ENCODE measurements at regions not wholly inside any gene's neighbourhood (a gene's known extent, or its start where the extent isn't known, plus 50 kb on each side); places are given as distances from the start of the nearest gene placed in this dataset.

DNA sequence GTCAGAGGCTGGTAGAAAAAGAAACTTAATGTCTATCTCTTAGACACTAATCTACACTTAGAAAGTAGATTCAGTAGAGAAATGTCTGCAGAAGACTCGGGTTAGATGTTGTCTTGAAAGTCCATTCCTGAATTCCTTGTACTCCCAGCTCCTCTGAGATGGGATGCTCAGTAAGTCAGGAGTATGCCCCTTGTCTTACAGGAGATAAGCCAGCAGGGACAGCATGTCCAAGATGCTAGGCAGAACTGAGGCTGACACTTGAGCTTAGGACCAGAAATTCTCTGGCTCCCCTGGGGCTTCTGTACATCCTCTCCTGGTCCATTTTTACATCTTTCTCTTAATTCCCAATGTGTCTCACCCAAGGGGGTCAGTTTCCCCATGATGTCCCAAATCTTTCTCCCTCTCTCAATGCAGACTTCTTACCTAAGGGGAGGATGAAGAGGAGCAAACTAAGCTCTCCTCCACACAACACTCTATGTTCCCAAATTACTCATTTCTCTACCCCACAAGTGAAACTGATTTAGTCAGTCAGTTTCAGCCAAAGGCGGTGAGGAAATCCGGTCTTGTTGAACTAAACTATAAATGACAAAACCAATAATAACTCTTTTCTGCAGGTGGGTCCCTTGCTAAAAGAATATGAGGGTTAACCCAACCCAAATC lies 558.2 kb upstream of the DIPK2B start:
- Mint-ChIP-seq H3K27ac (peak overlapping the region; percentile 92), H3K4me1 (peaks cover 38% of the 10 kb centered on the region), H3K36me3 (ENCODE audit: low read depth) (no peaks in the 10 kb centered on the region), H3K4me3 (no peak overlapping the region), H3K9me3 (no peaks in the 10 kb centered on the region), H3K27me3 (no peaks in the 10 kb centered on the region)
- ATAC-seq (replicated peaks): peak; percentile 59

DNA sequence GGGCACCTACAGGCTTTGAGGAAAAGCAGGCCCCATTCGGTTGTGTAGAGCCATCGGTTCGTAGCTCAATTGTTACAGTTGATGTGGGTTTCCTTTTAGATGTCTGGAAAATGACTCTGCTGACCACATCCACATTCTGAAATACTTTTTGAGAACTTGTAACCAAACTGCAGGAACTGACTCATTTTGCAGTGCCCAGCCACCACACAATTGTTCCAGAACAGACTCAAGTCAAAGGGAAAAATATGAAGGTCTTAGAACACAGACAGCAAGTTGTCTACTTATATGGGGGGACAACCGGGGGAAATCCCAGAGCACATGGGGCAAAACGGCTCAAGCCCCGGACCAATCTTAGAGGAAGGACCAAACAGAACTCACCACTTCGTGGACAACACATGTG lies 557.6 kb upstream of the DIPK2B start:
- H3K27me3 Mint-ChIP-seq: no peaks in the 10 kb centered on the region

DNA sequence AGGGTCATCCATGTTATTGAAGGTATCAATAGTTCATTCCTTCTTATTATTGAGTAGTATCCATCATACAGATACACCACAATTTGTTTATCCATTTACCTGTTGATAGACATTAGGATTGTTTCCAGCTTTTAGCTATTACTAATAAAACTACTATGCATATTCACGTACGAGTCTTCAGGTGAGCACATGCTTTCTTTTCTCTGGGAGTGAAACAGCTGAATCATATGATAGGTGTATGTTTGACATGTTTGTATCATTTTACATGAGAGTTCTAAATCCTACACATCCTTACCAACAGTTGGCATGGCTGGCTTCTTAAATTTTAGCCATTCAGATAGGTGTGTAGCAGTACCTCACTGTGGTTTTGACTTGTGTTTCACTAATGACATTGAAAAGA lies 556.6 kb upstream of the DIPK2B start:
- Mint-ChIP-seq H3K27me3 (no peaks in the 10 kb centered on the region), H3K9me3 (no peaks in the 10 kb centered on the region), H3K36me3 (ENCODE audit: low read depth) (no peaks in the 10 kb centered on the region), H3K4me1 (peaks cover 38% of the 10 kb centered on the region), H3K27ac (peak overlapping the region; percentile 92), H3K4me3 (no peak overlapping the region)
- no peak for ATAC-seq (replicated peaks)

More for the DNA sequence above, 557.6 kb upstream of the DIPK2B start:
- peak; percentile 58 for ATAC-seq (replicated peaks)
- Mint-ChIP-seq H3K4me1 (peaks cover 38% of the 10 kb centered on the region), H3K36me3 (ENCODE audit: low read depth) (no peaks in the 10 kb centered on the region), H3K27ac (peak overlapping the region; percentile 92), H3K9me3 (no peaks in the 10 kb centered on the region), H3K4me3 (no peak overlapping the region)

GRCh38 chrX:45756557-45756956 lies 555.9 kb upstream of the DIPK2B start:
- H3K27ac Mint-ChIP-seq: peak overlapping the region; percentile 92
- no peak for ATAC-seq (replicated peaks)
- no peaks in the 10 kb centered on the region for H3K9me3 Mint-ChIP-seq
- H3K36me3 Mint-ChIP-seq (ENCODE audit: low read depth): no peaks in the 10 kb centered on the region
- no peaks in the 10 kb centered on the region for H3K27me3 Mint-ChIP-seq
- peaks cover 36% of the 10 kb centered on the region for H3K4me1 Mint-ChIP-seq
- no peak overlapping the region for H3K4me3 Mint-ChIP-seq

- ATAC-seq (replicated peaks): no peak
- Mint-ChIP-seq H3K4me3 (no peak overlapping the region), H3K36me3 (ENCODE audit: low read depth) (no peaks in the 10 kb centered on the region), H3K9me3 (no peaks in the 10 kb centered on the region), H3K4me1 (peaks cover 34% of the 10 kb centered on the region), H3K27me3 (no peaks in the 10 kb centered on the region), H3K27ac (peak overlapping the region; percentile 89)
These were observed 555.0 kb upstream of the DIPK2B start for GRCh38 chrX:45755703-45756102.

GRCh38 chrX:45751156-45751555 lies 550.5 kb upstream of the DIPK2B start:
- Mint-ChIP-seq H3K36me3 (ENCODE audit: low read depth) (peaks cover 26% of the 10 kb centered on the region), H3K4me1 (peaks cover 18% of the 10 kb centered on the region), H3K27ac (no peak overlapping the region), H3K4me3 (no peak overlapping the region), H3K27me3 (no peaks in the 10 kb centered on the region), H3K9me3 (no peaks in the 10 kb centered on the region)
- ATAC-seq (replicated peaks): no peak

- H3K27ac Mint-ChIP-seq: peak overlapping the region; percentile 42
- ATAC-seq (replicated peaks): no peak
- peaks cover 14% of the 10 kb centered on the region for H3K4me1 Mint-ChIP-seq
- H3K36me3 Mint-ChIP-seq (ENCODE audit: low read depth): peaks cover 31% of the 10 kb centered on the region
- no peaks in the 10 kb centered on the region for H3K9me3 Mint-ChIP-seq
- H3K4me3 Mint-ChIP-seq: no peak overlapping the region
- H3K27me3 Mint-ChIP-seq: no peaks in the 10 kb centered on the region
These were observed 550.0 kb upstream of the DIPK2B start for GRCh38 chrX:45750639-45751038.

DNA sequence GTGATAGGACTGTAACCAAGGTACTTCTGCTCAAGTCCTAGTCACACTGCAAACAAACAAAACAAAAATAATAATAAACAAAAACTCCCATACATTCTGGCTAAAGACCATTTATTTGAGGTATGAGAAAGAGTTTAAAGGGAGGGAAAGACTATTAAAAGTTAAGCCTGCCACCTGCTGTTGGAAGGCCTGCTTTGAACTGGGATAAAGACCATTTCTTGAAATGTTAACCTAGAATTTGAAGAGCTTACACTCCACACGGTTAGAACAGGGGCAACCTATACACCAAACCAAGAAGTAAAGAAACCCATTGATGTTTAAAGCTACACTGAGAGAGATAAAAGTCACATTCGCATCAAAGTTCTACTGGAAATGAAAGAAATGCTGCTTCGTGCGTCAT lies 548.7 kb upstream of the DIPK2B start:
- Mint-ChIP-seq H3K36me3 (ENCODE audit: low read depth) (peaks cover 36% of the 10 kb centered on the region), H3K27me3 (no peaks in the 10 kb centered on the region), H3K4me3 (no peak overlapping the region), H3K27ac (peak overlapping the region; percentile 42), H3K9me3 (no peaks in the 10 kb centered on the region), H3K4me1 (peaks cover 14% of the 10 kb centered on the region)
- ATAC-seq (replicated peaks): no peak

- Mint-ChIP-seq H3K36me3 (ENCODE audit: low read depth) (peaks cover 36% of the 10 kb centered on the region), H3K27me3 (no peaks in the 10 kb centered on the region), H3K4me3 (no peak overlapping the region), H3K27ac (peak overlapping the region; percentile 59), H3K9me3 (no peaks in the 10 kb centered on the region), H3K4me1 (peaks cover 14% of the 10 kb centered on the region)
- ATAC-seq (replicated peaks): no peak
These were observed 547.7 kb upstream of the DIPK2B start for GRCh38 chrX:45748369-45748774.

- Mint-ChIP-seq H3K27me3 (no peaks in the 10 kb centered on the region), H3K36me3 (ENCODE audit: low read depth) (peaks cover 36% of the 10 kb centered on the region), H3K27ac (peak overlapping the region; percentile 59), H3K4me1 (peaks cover 14% of the 10 kb centered on the region), H3K4me3 (no peak overlapping the region), H3K9me3 (no peaks in the 10 kb centered on the region)
- ATAC-seq (replicated peaks): no peak
These were observed 547.2 kb upstream of the DIPK2B start for GRCh38 chrX:45747905-45748304.

DNA sequence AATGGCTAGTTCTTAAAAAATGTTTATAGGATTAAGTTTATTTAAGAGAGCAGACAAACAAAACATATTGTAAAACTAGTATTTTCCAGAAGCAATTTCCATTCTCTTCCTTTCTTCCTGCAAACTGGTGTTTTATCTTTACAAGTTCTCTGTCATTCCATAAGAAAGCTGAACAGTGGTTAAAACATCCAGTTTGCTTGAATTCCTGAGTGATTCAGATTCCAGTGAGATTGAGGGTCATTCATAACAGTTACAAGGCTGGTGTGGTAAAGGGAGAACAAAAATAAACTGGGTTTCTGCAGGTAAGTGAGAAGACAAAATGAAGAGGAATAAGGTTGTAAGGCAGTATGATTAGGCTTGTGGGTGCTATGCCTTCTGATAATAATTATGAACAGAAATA lies 544.8 kb upstream of the DIPK2B start:
- no peak for ATAC-seq (replicated peaks)
- H3K36me3 Mint-ChIP-seq (ENCODE audit: low read depth): peaks cover 36% of the 10 kb centered on the region
- H3K4me1 Mint-ChIP-seq: peaks cover 8% of the 10 kb centered on the region
- H3K27me3 Mint-ChIP-seq: no peaks in the 10 kb centered on the region
- no peak overlapping the region for H3K4me3 Mint-ChIP-seq
- peak overlapping the region; percentile 74 for H3K27ac Mint-ChIP-seq
- no peaks in the 10 kb centered on the region for H3K9me3 Mint-ChIP-seq

DNA sequence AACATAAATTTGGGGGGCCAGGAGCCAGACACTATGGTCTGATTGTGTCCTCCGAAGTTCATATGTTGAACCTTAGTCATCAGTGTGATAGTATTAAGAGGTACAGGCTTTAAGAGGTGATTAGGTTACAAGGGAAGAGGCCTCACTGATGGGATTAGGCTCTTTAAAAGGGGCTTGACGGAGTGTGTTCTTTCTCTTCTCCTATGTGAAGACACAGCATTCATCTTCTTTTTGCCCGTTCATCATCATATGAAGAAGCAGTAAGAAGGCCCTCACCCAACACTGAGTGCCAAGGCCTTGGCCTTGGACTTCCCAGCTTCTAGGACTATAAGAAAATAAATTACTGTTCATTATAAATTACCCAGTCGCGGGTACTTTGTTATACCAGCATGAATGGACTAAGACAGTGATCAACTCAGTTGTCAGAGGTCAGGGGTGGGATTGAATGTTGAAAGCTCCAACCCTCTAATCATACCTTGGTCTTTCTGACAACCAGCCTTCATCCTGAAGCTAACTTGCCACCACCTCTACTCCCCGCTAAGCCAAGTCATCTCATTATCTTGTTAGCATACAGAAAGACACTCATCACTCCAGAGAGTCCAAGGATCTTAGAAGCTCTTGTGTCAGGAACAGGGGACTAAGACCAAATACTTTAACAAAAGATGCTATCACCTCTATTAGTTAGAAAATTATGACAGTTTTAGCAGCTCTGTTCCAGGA lies 543.4 kb upstream of the DIPK2B start:
- Mint-ChIP-seq H3K4me1 (peaks cover 4% of the 10 kb centered on the region), H3K9me3 (no peaks in the 10 kb centered on the region), H3K27ac (peak overlapping the region; percentile 75), H3K27me3 (no peaks in the 10 kb centered on the region), H3K4me3 (no peak overlapping the region), H3K36me3 (ENCODE audit: low read depth) (peaks cover 36% of the 10 kb centered on the region)
- peak; percentile 21 for ATAC-seq (replicated peaks)

GRCh38 chrX:45743081-45743533 lies 542.4 kb upstream of the DIPK2B start:
- no peaks in the 10 kb centered on the region for H3K27me3 Mint-ChIP-seq
- H3K9me3 Mint-ChIP-seq: no peaks in the 10 kb centered on the region
- ATAC-seq (replicated peaks): peak; percentile 86
- H3K36me3 Mint-ChIP-seq (ENCODE audit: low read depth): peaks cover 29% of the 10 kb centered on the region
- H3K4me1 Mint-ChIP-seq: peaks cover 4% of the 10 kb centered on the region
- H3K27ac Mint-ChIP-seq: peak overlapping the region; percentile 75
- no peak overlapping the region for H3K4me3 Mint-ChIP-seq

GRCh38 chrX:45740291-45740690 lies 539.6 kb upstream of the DIPK2B start:
- H3K27me3 Mint-ChIP-seq: no peaks in the 10 kb centered on the region
- H3K4me1 Mint-ChIP-seq: no peaks in the 10 kb centered on the region
- no peak overlapping the region for H3K4me3 Mint-ChIP-seq
- no peak for ATAC-seq (replicated peaks)
- no peaks in the 10 kb centered on the region for H3K9me3 Mint-ChIP-seq
- peaks cover 1% of the 10 kb centered on the region for H3K36me3 Mint-ChIP-seq (ENCODE audit: low read depth)
- H3K27ac Mint-ChIP-seq: no peak overlapping the region

- H3K36me3 Mint-ChIP-seq (ENCODE audit: low read depth): no peaks in the 10 kb centered on the region
- peak; percentile 42 for ATAC-seq (replicated peaks)
- no peaks in the 10 kb centered on the region for H3K9me3 Mint-ChIP-seq
- no peak overlapping the region for H3K4me3 Mint-ChIP-seq
- H3K27ac Mint-ChIP-seq: no peak overlapping the region
- H3K4me1 Mint-ChIP-seq: no peaks in the 10 kb centered on the region
- no peaks in the 10 kb centered on the region for H3K27me3 Mint-ChIP-seq
These were observed 534.9 kb upstream of the DIPK2B start for GRCh38 chrX:45735571-45735970.

Data from activated T-helper 17 cell treated with anti-CD3 and anti-CD28 coated beads, Interleukin-2, amount 50 U/mL, for 72 hours (primary cell).